Colonic mucosa (tissue), 4 donors: ENCODE measurements at regions not wholly inside any gene's neighbourhood (a gene's known extent, or its start where the extent isn't known, plus 50 kb on each side); places are given as distances from the start of the nearest gene placed in this dataset.

ENCODE experiments used
- DNase-seq: peaks from one replicate; pipeline ENCODE4 v3.0.0-alpha.2; 2020
- H3K27ac ChIP-seq: fragments of 200-600 bp; one replicate; pipeline ENCODE4 v1.8.0; 2021
- H3K27me3 ChIP-seq: fragments of 200-600 bp; one replicate; pipeline ENCODE4 v1.8.0; 2021
- H3K36me3 ChIP-seq: fragments of 200-600 bp; one replicate; pipeline ENCODE4 v1.8.0; 2021
- H3K4me1 ChIP-seq: fragments of 200-600 bp; one replicate; pipeline ENCODE4 v1.8.0; 2021; ENCODE audit warnings: mild to moderate bottlenecking
- H3K4me3 ChIP-seq: fragments of 200-600 bp; one replicate; pipeline ENCODE4 v1.8.0; 2021
- H3K9ac ChIP-seq, 2 donors: one replicate each; pipeline ENCODE4 v1.7.0; 2013; ENCODE audit warnings: control low read depth in 2 of 2, low read depth in 2 of 2, low read length in 2 of 2
- H3K9me3 ChIP-seq: fragments of 200-600 bp; one replicate; pipeline ENCODE4 v1.8.0; 2021
- CTCF ChIP-seq: fragments of 200-600 bp; IDR thresholded peaks from one replicate; pipeline ENCODE4 v1.8.0; 2022; ENCODE audit warnings: antibody characterized with exemption, mild to moderate bottlenecking
- intact Hi-C: fragments of 100-400 bp; cut with DNase I; formaldehyde crosslinking; loops from one replicate; pipeline ENCODE4 v1.14.1; 2022
- donor health status: healthy.
- donor health status: DM: no; HTN: no; CAD: no.
- donor health status: DM: no; HTN: no; CAD: no.

DNA sequence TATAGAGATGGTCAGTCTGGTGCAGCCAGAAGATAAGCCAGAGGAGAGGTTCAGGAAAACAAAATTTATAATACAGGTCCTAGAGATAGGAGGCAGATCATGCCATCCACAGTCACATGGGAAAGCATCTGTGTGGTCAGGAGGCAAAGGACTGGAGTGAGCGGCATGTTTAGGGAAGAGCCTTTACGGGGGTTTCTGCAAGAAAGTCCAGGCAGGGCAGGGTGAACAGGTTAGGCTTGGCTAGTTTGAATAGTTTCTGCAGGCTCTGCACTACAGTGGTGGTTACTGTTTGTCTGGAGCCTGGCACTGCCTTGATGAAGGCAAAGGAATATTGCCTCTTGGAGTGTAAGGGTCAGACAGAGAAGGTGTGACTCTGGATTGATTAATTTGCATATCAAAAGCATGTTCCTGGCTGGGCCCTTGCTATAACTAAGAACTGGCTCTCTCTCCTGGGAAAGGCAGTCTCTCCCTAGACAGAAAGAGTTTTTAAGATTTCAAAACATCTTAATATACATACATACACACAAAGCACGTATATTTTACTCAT, 1034.7 kb upstream of the CHAC2 start:
- H3K9ac ChIP-seq: no peak overlapping the region
- no peaks in the 10 kb centered on the region for H3K4me1 ChIP-seq
- no peaks in the 10 kb centered on the region for H3K9me3 ChIP-seq
- H3K27ac ChIP-seq: no peak overlapping the region
- H3K27me3 ChIP-seq: no peaks in the 10 kb centered on the region
- no peak for DNase-seq
- H3K4me3 ChIP-seq: no peak overlapping the region
- H3K36me3 ChIP-seq: no peaks in the 10 kb centered on the region
- no peak for TF ChIP-seq CTCF
- intact Hi-C loops: no loop called here

DNA sequence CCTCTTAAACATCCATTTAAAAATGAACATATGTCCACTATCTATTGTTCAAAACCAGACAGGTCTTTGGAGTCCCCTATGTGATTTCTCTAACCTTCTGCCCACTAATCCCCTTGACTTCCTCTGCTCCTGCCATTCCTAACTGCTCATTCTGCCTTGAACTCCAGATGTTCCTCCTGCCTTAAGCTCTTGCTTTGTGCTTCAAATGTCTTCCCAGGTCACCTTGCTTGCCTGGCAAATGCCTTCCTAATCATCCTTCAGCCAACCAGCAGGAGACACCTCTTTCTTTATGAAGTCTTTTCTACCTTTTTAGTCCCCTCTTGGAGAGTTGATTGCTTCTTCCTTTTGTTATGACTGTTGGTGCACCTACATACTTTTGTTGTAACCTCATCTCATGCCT, 1043.0 kb upstream of the CHAC2 start:
- H3K27ac ChIP-seq: no peak overlapping the region
- H3K27me3 ChIP-seq: no peaks in the 10 kb centered on the region
- H3K4me1 ChIP-seq: no peaks in the 10 kb centered on the region
- intact Hi-C loops: no loop called here
- no peak overlapping the region for H3K4me3 ChIP-seq
- H3K9ac ChIP-seq: no peak overlapping the region
- H3K36me3 ChIP-seq: no peaks in the 10 kb centered on the region
- H3K9me3 ChIP-seq: no peaks in the 10 kb centered on the region
- no peak for TF ChIP-seq CTCF
- DNase-seq: no peak

DNA sequence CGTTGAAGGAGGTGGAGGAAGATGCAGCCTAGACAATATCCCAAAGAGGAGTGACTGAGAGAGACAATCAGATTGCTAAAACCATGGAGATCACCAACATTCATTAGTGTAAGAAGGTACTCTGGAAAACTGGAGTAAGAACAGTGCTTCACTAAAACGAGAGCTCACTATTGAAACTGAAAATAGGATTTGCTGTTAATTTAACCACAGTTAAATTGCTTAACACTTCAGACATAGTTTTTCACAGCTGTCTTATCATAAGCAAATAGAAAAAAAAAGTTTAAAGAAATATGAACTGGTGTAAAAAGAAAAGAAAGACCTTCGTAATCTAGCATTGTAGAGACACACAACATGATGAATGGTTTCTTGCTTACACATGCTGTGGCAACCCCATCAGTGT, 1049.8 kb upstream of the CHAC2 start:
- no peak for DNase-seq
- Histone ChIP-seq H3K27me3 (no peaks in the 10 kb centered on the region), H3K9ac (no peak overlapping the region), H3K9me3 (no peaks in the 10 kb centered on the region), H3K27ac (no peak overlapping the region), H3K4me1 (no peaks in the 10 kb centered on the region), H3K4me3 (no peak overlapping the region), H3K36me3 (no peaks in the 10 kb centered on the region)
- no peak for TF ChIP-seq CTCF
- intact Hi-C loops: no loop called here

DNA sequence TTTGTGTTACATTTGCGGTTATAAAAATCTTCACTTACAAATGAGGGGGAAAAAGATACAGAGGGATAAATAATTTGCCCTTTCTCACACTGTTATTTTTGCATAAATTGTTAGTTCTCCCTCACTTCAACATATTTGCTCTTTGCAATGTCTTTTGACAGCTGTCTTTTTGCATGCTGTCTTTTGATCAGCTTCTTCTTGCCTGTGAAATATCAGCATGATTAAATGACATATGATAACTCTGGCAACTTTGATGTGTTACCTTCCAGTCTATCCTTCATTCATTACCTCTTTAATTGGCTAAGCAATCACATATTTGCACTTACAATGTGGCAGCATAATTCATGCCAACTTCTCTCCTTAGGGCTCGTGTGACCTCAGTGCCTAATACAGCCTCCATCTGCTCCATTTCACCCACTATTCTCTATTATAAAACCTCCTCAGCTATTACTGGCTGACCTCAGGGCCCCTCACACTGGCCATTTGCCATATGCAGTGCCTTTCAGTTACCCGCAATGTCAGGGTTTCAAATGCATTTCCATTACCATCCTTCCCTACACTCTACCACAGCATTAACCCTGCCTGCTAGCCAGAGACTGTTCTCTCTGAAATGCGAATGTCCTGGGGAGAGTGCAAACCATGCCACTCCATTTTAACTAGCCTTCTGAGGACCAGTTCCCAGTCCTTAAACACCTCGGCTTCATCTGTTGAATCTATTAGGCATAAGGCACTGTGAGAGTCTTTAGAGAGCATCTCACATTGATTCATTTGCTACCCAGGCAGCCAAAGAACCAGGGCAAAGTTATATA, 1056.6 kb upstream of the CHAC2 start:
- H3K27ac ChIP-seq: no peak overlapping the region
- no peaks in the 10 kb centered on the region for H3K9me3 ChIP-seq
- intact Hi-C loops: no loop called here
- no peaks in the 10 kb centered on the region for H3K4me1 ChIP-seq
- H3K36me3 ChIP-seq: no peaks in the 10 kb centered on the region
- H3K4me3 ChIP-seq: no peak overlapping the region
- H3K27me3 ChIP-seq: no peaks in the 10 kb centered on the region
- no peak for TF ChIP-seq CTCF
- H3K9ac ChIP-seq: no peak overlapping the region
- DNase-seq: no peak

- no peak for DNase-seq
- intact Hi-C loops: no loop called here
- Histone ChIP-seq H3K9me3 (no peaks in the 10 kb centered on the region), H3K36me3 (no peaks in the 10 kb centered on the region), H3K27me3 (no peaks in the 10 kb centered on the region), H3K9ac (no peak overlapping the region), H3K4me3 (no peak overlapping the region), H3K4me1 (no peaks in the 10 kb centered on the region), H3K27ac (no peak overlapping the region)
- TF ChIP-seq CTCF: no peak
These were observed 1063.4 kb upstream of the CHAC2 start for GRCh38 chr2:52704251-52704650.
